Gastroesophageal sphincter (tissue), 3 donors: ENCODE measurements at regions not wholly inside any gene's neighbourhood (a gene's known extent, or its start where the extent isn't known, plus 50 kb on each side); places are given as distances from the start of the nearest gene placed in this dataset.

Source experiments
- EP300 ChIP-seq: sonication (generic); formaldehyde crosslinking; IDR thresholded peaks from one replicate; pipeline ENCODE4 v1.6.1; 2017; ENCODE audit warnings: antibody characterized with exemption, mild to moderate bottlenecking
- POLR2A ChIP-seq, 2 donors: fragments of 450-650 bp; IDR thresholded peaks; one replicate each; pipeline ENCODE4 v1.6.1; 2017; ENCODE audit warnings: antibody characterized with exemption in 2 of 2, mild to moderate bottlenecking in 2 of 2, moderate library complexity in 1 of 2
- TF ChIP-seq, protein P1 (sequence below), 4 experiments: fragments of 200-600 bp in 2 of 4; fragments of 450-650 bp in 2 of 4; sonication (generic) in 1 of 4; IDR thresholded peaks; one replicate each; pipeline ENCODE4 v1.5.1; 2017 to 2019; ENCODE audit warnings: antibody characterized with exemption in 4 of 4, mild to moderate bottlenecking in 2 of 4, moderate library complexity in 2 of 4

DNA sequence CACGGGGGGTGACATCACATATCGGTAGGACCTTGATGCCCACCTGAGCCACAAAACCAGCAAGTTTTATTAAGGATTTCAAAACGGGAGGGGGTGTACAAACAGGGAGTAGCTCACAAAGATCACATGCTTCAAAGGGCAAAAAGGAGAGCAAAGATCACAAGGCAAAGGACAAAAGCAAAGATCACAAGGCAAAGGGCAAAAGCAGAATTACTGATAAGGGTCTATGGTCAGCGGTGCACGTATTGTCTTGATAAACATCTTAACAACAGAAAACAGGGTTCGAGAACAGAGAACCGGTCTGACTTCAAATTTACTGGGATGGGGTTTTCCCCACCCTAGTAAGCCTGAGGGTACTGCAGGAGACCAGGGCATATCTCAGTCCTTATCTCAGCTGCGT is 143.5 kb upstream of the LPP start:
- TF ChIP-seq, protein P1, sequence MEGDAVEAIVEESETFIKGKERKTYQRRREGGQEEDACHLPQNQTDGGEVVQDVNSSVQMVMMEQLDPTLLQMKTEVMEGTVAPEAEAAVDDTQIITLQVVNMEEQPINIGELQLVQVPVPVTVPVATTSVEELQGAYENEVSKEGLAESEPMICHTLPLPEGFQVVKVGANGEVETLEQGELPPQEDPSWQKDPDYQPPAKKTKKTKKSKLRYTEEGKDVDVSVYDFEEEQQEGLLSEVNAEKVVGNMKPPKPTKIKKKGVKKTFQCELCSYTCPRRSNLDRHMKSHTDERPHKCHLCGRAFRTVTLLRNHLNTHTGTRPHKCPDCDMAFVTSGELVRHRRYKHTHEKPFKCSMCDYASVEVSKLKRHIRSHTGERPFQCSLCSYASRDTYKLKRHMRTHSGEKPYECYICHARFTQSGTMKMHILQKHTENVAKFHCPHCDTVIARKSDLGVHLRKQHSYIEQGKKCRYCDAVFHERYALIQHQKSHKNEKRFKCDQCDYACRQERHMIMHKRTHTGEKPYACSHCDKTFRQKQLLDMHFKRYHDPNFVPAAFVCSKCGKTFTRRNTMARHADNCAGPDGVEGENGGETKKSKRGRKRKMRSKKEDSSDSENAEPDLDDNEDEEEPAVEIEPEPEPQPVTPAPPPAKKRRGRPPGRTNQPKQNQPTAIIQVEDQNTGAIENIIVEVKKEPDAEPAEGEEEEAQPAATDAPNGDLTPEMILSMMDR (IDR thresholded peaks at IDR 0.05), result no peak
- TF ChIP-seq POLR2A (IDR thresholded peaks at IDR 0.05) (no peak), EP300 (no peak)
